GM18907 (cell line): ENCODE measurements at regions not wholly inside any gene's neighbourhood (a gene's known extent, or its start where the extent isn't known, plus 50 kb on each side); places are given as distances from the start of the nearest gene placed in this dataset.
"Not testable (repeated sequence)": the region's sequence is repeated elsewhere in the genome, so short reads cannot be mapped to it uniquely, and the experiment has no call there.

Experiments used
- ATAC-seq: cut with Tn5 transposase; IDR thresholded peaks from one replicate; pipeline ENCODE4 v1.9.1; 2021; ENCODE audit warnings: mild to moderate bottlenecking, moderate library complexity; ENCODE audit not compliant: unreplicated experiment

GRCh38 chrX:117510453-117510852, 606.2 kb downstream of the KLHL13 start:
- no peak for ATAC-seq

GRCh38 chrX:117508021-117508420, 608.6 kb downstream of the KLHL13 start:
- ATAC-seq = no peak

GRCh38 chrX:117487421-117487820, 629.2 kb downstream of the KLHL13 start:
- ATAC-seq = no peak

- ATAC-seq = no peak
These were observed 632.7 kb downstream of the KLHL13 start for GRCh38 chrX:117483950-117484349.

- no peak for ATAC-seq
These were observed 658.2 kb downstream of the KLHL13 start for GRCh38 chrX:117458243-117458968.

- no peak for ATAC-seq
These were observed 660.8 kb downstream of the KLHL13 start for GRCh38 chrX:117455787-117456186.

GRCh38 chrX:117429501-117429900, 687.1 kb downstream of the KLHL13 start:
- ATAC-seq = no peak

GRCh38 chrX:117407449-117408150, 709.0 kb downstream of the KLHL13 start:
- ATAC-seq = no peak

GRCh38 chrX:117400839-117401238, 715.8 kb downstream of the KLHL13 start:
- ATAC-seq = no peak

- ATAC-seq = no peak
These were observed 716.6 kb downstream of the KLHL13 start for GRCh38 chrX:117400005-117400404.

- ATAC-seq = no peak
These were observed 718.8 kb downstream of the KLHL13 start for GRCh38 chrX:117397844-117398243.

GRCh38 chrX:117394506-117395070, 722.0 kb downstream of the KLHL13 start:
- ATAC-seq = not testable (repeated sequence)

- not testable (repeated sequence) for ATAC-seq
These were observed 724.2 kb downstream of the KLHL13 start for GRCh38 chrX:117392360-117392759.

- ATAC-seq = no peak
These were observed 740.1 kb downstream of the KLHL13 start for GRCh38 chrX:117376460-117376859.

GRCh38 chrX:117335209-117335608, 781.4 kb downstream of the KLHL13 start:
- no peak for ATAC-seq

- no peak for ATAC-seq
These were observed 789.2 kb downstream of the KLHL13 start for GRCh38 chrX:117327373-117327772.

- ATAC-seq = no peak
These were observed 790.9 kb downstream of the KLHL13 start for GRCh38 chrX:117325706-117326105.

- no peak for ATAC-seq
These were observed 811.3 kb downstream of the KLHL13 start for GRCh38 chrX:117305168-117305766.

- no peak for ATAC-seq
These were observed 815.5 kb downstream of the KLHL13 start for GRCh38 chrX:117301086-117301485.

GRCh38 chrX:117291760-117292159, 824.9 kb downstream of the KLHL13 start:
- ATAC-seq = no peak

- ATAC-seq = no peak
These were observed 812.2 kb upstream of the CT83 start for GRCh38 chrX:117274965-117275364.
